SK-N-SH (cell line): ENCODE measurements at regions not wholly inside any gene's neighbourhood (a gene's known extent, or its start where the extent isn't known, plus 50 kb on each side); places are given as distances from the start of the nearest gene placed in this dataset.

Experiments
- EZH2phosphoT487 ChIP-seq: fragments of 200-600 bp; sonication (generic); IDR thresholded peaks from 2 replicates; pipeline ENCODE4 v1.6.1; 2017; ENCODE audit warnings: low read depth, mixed run types, mild to moderate bottlenecking, antibody characterized with exemption, moderate library complexity, borderline replicate concordance
- NFIC ChIP-seq: IDR thresholded peaks from 2 replicates; pipeline ENCODE4 v1.4.0; 2012; ENCODE audit warnings: borderline replicate concordance
- POLR2AphosphoS5 ChIP-seq: IDR thresholded peaks from 2 replicates; pipeline ENCODE4 v1.6.1; 2012; ENCODE audit warnings: low read depth, low read length
- SMC3 ChIP-seq: IDR thresholded peaks from 2 replicates; pipeline ENCODE4 v1.6.1; 2012; ENCODE audit warnings: low read depth, low read length, improper control_type of control experiment
- YY1 ChIP-seq: IDR thresholded peaks from 2 replicates; pipeline ENCODE4 v1.4.0; 2012; ENCODE audit warnings: low read depth, mild to moderate bottlenecking
- TF ChIP-seq, protein P1 (sequence below): fragments of 200-600 bp; sonication (generic); IDR thresholded peaks from 2 replicates; pipeline ENCODE4 v1.6.1; 2017; ENCODE audit warnings: antibody characterized with exemption, mild to moderate bottlenecking, moderate library complexity

DNA sequence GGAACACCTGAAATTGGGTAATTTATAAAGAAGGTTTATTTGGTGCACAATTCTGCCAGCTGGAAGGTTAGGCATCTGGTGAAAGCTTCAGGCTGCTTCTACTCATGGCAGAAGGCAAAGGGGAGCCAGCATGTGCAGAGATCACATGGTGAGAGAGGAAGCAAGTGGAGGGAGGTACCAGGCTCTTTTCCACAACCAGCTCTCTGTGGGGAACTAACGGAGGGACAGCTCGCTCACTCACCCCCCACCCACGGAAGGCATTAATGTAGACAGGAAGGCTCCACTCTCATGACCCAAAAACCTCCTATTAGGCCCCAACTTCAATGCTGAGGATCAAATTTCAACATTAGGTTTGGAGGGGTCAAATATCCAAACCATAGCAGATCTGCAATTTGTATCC lies 75.6 kb upstream of the ARHGAP32 start:
- TF ChIP-seq, protein P1, sequence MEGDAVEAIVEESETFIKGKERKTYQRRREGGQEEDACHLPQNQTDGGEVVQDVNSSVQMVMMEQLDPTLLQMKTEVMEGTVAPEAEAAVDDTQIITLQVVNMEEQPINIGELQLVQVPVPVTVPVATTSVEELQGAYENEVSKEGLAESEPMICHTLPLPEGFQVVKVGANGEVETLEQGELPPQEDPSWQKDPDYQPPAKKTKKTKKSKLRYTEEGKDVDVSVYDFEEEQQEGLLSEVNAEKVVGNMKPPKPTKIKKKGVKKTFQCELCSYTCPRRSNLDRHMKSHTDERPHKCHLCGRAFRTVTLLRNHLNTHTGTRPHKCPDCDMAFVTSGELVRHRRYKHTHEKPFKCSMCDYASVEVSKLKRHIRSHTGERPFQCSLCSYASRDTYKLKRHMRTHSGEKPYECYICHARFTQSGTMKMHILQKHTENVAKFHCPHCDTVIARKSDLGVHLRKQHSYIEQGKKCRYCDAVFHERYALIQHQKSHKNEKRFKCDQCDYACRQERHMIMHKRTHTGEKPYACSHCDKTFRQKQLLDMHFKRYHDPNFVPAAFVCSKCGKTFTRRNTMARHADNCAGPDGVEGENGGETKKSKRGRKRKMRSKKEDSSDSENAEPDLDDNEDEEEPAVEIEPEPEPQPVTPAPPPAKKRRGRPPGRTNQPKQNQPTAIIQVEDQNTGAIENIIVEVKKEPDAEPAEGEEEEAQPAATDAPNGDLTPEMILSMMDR, result no peak
- TF ChIP-seq POLR2AphosphoS5 (no peak), EZH2phosphoT487 (no peak), YY1 (no peak), SMC3 (no peak), NFIC (no peak)
